GM12873 (cell line): ENCODE measurements at regions not wholly inside any gene's neighbourhood (a gene's known extent, or its start where the extent isn't known, plus 50 kb on each side); places are given as distances from the start of the nearest gene placed in this dataset.

Experiments used
- CTCF ChIP-seq: IDR thresholded peaks from 2 replicates; pipeline ENCODE4 v1.5.1; 2012; ENCODE audit warnings: low read depth, mild to moderate bottlenecking, moderate library complexity, low read length, control low read depth; ENCODE audit not compliant: insufficient read depth; ENCODE audit errors: missing control alignments

GRCh38 chr17:71320009-71320796, 800.6 kb upstream of the SOX9 start:
- TF ChIP-seq CTCF = no peak

GRCh38 chr17:71325117-71325516, 795.7 kb upstream of the SOX9 start:
- no peak for TF ChIP-seq CTCF

GRCh38 chr17:71325886-71326285, 794.9 kb upstream of the SOX9 start:
- TF ChIP-seq CTCF = no peak

GRCh38 chr17:71327376-71328059, 793.3 kb upstream of the SOX9 start:
- no peak for TF ChIP-seq CTCF

DNA sequence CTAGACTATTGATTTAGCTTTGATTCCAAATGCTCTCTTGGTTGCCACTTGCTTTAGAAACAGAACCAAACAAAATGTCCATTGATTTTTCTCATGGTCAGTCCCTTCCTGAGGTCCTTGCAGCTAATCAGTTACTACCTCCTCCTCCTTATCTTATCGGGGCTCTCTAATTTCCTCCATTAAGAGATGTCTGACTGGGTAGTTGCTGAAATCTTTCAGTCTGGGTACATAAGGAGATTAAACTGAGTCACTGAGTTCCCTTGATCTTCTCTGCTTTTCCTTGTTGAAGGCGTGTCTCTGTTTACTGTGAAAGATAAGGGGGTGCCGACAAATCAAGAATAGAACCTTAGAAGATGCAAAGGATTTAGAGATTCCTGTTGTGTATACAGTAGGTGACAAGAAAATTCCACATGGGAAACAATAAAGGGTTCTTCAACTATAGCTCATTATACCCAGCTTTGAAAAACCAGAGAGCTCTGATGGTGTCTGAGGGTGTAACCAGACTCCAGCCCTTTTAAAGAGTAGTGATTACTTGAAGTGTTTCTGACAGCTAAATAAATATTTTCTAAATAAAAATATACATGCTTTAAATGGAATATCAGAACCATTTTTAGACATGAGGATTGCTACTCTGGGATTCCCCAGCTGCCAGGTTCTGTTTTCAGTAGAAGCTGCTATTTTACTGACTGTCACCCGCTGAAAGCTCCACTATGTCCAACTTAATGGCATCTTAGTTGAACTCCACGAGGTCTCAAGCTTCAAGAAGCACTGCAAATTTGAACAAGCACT, 791.3 kb upstream of the SOX9 start:
- TF ChIP-seq CTCF = no peak

DNA sequence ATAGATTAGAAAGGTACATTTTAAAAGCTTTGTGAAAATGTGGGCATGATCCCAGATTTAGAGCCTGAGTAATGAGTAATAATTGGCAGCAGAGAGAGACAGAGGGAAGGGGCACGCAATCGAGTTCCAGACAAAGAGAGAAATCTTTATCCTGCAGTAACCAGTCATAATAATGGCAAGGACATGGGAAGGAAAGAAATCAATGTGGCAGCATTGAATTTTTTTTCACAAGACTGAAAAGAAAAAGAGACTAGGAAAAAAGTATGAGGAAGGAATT, 790.8 kb upstream of the SOX9 start:
- TF ChIP-seq CTCF = no peak

DNA sequence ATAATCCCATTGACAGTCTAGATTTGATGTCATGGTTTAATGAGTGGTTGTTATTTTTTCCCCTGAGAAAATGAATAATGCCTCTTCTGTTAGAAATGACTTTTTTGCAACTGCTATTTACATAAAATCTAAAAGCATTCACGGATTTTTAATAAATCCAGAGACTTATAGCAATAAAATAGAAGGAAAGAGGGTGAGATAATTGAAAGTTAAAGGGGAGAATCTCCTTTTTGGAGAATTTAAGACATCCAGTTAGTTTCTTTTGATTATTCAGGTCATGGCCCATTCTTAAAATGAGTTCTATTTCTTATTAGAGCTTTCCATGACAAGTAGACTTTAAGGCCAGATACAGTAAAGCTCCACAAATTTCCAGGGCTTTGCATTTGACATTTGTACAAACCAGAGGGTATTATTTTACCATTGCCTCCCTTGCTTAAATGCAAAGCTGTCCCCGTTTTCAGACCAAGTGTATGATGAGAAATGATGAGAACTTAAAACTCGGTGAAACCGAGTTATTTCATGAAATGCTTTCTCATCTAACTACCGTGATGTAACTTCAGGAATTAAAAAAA, 789.0 kb upstream of the SOX9 start:
- no peak for TF ChIP-seq CTCF
